ENCODE measurements at regions not wholly inside any gene's neighbourhood (a gene's known extent, or its start where the extent isn't known, plus 50 kb on each side); places are given as distances from the start of the nearest gene placed in this dataset.

DNA sequence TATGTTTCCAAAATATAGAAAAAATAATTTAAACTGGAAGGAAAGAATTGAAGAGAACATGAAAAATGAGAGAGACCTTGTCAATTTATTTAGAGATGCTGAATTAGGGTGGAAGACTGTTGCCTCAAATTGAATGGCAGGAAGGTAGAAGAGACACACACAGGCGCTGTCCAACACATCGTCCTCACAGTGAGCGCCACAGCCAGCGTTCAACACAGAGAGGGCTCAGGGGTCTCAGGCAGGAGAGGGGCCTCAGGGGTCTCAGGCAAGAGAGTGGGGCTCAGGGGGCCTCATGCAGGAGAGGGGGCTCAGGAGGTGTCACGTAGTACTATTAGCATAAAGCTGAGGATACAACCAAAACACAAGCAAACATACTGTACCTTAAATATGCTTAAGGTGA lies 65.7 kb downstream of the TMEM18 start:
- DNase-seq (ENCODE audit: low read depth) = no peak

DNA sequence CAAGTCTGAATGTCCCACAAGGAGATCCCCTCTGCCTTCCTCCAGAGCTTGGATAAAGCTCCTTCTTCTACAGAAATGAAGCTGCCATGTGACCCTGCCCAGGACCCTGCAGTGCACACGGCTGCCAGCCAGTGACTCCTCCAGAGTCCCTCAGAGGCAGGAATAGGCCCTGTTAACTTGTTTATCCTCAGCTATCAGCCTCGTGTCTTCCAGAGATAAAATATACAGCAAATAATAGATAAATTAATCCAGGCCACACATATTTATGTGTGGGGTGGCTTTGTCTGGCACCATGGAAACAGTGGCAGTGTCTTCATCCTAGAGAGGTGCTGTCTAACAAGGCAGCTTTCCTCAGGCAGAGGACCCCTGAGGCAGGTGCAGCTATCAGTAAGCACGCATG lies 66.7 kb downstream of the TMEM18 start:
- no peak for DNase-seq (ENCODE audit: low read depth)

GRCh38 chr2:609881-610280 lies 67.3 kb downstream of the TMEM18 start:
- no peak for DNase-seq (ENCODE audit: low read depth)

GRCh38 chr2:609449-609848 lies 67.8 kb downstream of the TMEM18 start:
- DNase-seq (ENCODE audit: low read depth) = no peak

DNA sequence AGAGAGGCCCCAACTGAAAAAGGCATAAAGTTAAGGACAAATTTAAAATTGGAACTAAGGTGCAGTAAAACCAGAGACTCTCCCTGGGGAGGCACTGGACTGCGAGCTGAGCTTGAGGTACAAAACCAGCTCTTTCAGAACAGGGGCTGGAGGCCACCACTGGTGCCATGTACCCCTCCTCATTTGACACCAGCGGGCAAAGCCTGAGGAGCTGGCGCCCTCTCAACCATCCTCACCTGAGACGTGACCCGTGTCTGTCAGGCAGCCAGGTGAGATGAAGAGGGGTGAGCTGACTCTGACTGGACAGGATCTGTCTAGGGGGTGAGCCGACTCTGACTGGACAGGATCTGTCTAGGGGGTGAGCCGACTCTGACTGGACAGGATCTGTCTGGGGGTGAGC lies 68.5 kb downstream of the TMEM18 start:
- DNase-seq (ENCODE audit: low read depth) = no peak

DNA sequence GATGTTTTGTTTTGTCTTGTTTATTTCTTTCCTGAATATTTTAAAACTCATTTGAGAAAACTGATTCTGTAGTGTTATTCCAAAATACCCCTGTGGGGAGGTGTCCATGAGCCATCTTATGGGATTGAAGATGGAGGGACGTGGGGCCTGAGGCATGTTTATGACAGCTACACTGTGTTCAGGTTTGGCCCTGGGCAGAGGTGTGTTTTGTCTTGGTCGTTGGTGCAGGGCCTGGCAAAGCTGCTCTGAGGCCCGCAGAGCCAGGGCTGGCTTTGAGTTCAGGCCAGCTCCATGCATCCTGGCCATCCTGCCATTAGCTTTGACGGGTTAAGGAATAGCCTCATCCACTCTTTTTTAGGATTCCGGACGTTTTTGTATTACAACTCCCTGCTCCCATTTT lies 68.9 kb downstream of the TMEM18 start:
- no peak for DNase-seq (ENCODE audit: low read depth)

DNA sequence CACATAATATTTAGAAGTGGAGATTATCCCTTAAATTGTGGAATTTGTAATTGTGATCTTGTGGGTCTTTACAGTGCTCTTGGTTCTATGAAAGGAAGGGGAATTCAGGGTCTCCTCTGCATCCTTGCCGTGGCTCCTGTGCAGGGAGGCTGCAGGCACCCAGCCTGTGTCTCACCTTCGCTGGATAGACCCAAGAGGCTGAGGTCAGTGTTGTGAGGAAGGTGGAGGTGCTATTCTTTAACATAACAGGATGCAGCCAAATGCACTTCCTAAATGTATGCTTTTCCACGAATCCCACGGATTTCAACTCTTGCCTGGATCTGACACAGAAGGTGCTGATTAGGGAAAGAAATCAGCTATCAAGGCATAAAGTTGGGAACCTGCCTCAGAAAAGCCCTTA lies 69.5 kb downstream of the TMEM18 start:
- DNase-seq (ENCODE audit: low read depth) = no peak

DNA sequence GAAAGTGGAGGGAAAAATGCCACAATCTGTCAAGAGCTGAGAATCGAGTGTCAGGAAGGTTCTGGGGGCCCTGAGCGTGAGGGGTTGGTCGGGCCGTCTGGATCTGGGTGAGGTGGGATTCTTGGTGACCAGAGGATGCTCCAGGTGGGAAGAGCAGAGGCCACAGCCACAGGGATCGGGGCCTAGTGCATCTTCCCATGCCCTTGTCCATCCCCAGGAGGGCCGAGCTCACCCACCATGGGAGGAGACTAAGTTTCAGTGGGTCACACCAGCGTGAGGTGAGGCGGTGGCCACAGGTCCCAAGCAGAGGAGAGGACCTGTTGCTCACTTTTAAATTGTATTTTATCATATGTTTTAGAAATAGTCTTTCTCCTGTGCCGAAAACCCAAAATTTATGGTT lies 70.0 kb downstream of the TMEM18 start:
- no peak for DNase-seq (ENCODE audit: low read depth)

DNA sequence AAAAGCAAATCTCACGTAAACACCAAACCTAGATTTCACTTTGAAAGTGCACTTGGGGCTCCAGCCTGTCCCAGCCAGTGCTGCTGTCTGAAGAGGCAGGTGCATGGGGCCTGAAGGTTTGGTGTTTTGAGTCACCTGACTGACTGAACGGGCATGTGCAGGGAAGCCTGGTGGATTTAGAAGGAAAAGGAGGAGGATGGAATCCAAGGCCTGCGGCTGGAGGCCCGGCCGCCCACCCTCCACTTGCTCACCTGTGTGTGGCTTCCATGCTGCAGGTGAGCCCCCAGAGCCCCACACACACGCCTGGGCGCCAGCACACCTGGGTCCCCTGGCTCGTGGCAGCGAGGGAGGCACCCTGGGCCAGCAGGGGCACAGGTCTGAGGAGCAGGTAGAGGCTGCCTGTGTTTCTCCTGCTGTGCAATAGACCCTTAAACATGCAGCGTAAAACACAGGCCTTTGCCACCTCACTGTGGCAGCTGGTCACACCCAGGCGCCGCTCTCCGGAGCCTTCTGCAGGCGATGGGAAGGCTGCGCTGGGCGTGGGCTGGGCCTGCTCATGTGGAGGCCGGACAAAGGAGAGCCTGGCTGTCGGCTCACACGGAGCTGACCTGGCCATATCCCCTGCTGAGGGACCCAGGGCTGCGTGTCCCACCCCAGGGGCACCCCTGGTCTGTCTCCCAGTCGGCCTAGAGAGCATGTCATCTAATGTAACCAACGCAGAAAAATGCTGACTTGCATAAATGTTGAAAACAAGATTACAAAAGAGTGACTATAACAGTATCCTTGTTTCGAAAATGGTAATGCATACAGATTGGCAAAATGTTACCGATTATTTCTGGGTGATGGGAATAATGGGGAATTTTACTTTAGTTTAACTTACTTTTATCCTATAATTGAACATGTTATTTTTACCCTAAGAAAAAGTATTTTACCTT lies 71.3 kb downstream of the TMEM18 start:
- DNase-seq (ENCODE audit: low read depth) = no peak

- no peak for DNase-seq (ENCODE audit: low read depth)
Observed at GRCh38 chr2:604854-605524, 72.2 kb downstream of the TMEM18 start.

DNA sequence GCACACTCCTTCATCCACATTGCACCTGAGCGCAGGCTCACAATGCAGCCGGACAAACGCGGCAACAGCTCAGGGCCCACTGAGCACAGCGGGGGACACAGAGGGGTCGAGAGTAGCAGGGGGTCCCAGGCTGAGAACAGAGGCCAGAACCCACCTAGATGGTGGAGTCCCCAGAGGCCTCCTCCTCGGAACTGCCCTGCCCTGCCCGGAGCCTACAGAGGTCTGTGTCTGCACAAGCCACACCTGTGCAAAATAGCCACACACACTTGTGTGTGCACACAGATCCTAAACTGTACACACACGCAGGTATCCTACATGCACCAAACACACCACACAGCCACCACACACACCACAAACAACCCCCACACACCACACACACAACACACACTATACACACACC lies 72.8 kb downstream of the TMEM18 start:
- no peak for DNase-seq (ENCODE audit: low read depth)

DNA sequence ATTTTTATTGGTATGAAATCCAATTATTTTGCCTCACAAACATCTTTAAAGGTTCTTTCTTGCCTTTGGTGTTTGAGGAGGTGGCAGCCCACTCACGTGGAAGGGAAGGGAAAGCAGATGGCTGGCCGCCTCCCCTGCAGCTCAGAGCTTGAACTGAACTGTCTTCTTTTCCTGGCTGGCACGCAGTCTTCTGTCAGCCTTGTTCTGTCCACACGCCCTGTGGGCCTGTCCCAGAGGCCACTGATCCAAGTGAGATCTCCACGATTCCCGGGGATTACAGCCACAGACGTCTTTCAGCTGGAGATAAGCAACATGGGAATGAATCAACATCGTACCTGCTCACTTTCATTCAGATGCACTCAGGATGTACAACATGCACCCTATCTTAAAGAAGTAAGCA lies 73.3 kb downstream of the TMEM18 start:
- DNase-seq (ENCODE audit: low read depth) = no peak

- no peak for DNase-seq (ENCODE audit: low read depth)
Observed at GRCh38 chr2:603427-603826, 73.8 kb downstream of the TMEM18 start.

- DNase-seq (ENCODE audit: low read depth) = no peak
Observed at GRCh38 chr2:602571-603359, 74.4 kb downstream of the TMEM18 start.

DNA sequence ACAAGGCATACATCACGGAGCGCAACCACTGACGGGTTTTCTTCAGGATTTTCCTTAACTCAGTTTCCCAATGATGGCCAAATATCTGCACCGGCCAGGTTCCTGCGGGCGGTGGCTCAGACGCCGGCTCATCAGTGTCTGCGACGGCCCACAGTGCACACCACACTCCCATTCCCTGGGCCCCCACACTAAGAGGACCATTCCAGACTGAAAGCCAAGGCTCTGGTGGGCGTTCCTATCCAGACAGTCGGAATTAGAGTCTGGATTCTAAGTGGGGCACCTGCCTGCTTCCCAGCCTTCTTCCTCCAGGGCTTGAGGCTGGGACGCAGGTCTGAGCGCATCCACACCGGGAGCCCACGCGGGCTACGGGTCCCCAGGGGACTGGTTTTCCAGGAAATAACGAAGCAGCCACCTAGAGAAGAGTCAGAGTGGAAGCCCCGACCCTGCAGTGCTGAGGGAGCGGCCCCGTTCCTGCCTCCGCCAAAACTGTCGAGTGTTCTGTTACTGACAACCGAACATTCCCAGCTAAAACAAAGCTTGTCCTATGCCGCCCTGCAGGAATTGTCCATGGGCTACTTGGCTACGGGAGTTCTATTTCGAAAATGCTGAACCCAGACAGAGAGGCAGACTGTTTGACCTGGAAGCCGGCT lies 75.3 kb downstream of the TMEM18 start:
- DNase-seq (ENCODE audit: low read depth) = no peak

DNA sequence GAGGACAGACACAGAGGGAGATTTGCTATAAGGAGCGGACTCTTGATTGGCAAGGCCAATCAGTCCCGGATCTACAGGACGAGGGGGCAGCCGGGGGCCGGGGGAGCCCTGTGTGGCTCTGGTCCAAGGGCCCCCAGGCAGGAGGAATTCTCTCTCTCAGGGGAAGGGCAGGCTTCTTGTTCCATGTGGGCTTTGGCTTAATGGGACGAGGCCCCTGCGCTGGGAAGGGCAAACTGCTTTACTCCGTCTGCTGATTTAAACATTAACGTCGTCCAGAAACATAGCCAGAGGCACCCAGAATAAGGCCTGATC lies 75.9 kb downstream of the TMEM18 start:
- no peak for DNase-seq (ENCODE audit: low read depth)

GRCh38 chr2:600542-601386 lies 76.4 kb downstream of the TMEM18 start:
- DNase-seq (ENCODE audit: low read depth) = no peak

GRCh38 chr2:599601-600000 lies 77.6 kb downstream of the TMEM18 start:
- no peak for DNase-seq (ENCODE audit: low read depth)

- DNase-seq (ENCODE audit: low read depth) = no peak
Observed at GRCh38 chr2:598058-598802, 79.0 kb downstream of the TMEM18 start.

DNA sequence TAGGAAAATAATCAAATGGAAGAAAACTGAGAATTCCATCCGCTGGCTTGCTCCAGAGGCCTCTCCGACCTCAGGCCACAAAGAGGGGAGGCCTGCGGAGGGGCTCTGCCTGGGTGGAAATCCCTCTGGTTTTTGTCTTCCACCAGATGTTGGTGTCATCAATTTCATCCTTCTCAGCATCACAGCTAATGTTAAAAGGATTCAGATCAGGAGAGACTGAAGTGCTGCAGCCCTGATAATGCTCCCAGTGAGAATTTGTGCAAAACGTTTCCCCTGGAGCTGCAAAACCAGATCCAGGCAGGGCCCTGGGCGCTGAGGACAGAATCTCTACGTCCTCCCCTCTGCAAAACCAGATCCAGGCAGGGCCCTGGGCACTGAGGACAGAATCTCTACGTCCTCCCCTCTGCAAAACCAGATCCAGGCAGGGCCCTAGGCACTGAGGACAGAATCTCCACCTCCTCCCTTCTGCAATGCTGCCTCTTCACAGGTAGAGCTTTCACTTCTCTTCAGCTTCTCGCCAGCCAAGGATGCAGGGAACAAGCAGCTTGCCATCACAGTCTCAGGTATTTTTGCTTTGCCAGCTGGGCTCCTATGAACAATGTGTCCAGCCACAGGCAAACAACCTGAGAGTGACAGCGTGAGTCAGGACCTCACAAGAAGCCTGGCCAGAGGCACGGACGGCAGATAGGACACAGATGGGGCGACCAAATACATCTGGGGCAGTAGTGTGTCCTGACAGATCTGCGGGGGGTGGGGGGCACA lies 81.2 kb downstream of the TMEM18 start:
- DNase-seq (ENCODE audit: low read depth) = no peak

Data from stimulated activated CD4-positive, alpha-beta T cell treated with anti-CD3 and anti-CD28 coated beads, Interleukin-2, amount 100 ng/mL, for 4 hours (primary cell).